ENCODE measurements at regions not wholly inside any gene's neighbourhood (a gene's known extent, or its start where the extent isn't known, plus 50 kb on each side); places are given as distances from the start of the nearest gene placed in this dataset.

DNA sequence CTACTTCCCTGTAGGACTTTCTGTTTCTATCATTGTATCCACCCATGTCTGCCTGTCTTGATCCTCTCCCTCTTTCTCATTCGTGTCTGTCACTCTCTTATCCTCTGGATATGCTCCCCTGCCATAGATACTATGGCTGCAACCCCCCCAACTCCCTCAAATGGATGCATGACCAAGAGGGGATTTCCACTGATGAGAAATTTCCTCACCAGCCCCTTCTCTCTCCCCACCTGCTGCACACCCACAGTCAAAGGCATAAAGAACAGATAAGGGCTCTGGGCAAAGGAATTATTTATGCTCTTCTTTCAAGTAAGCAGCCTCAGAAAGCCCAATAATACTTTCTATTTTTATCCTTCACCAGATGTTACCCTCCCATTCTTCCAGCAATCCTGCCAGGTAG is 121.3 kb downstream of the FOXI3 start:
- Histone ChIP-seq H4K5ac (ENCODE audit: low read depth, low read length) (no peak overlapping the region), H4K20me1 (ENCODE audit: insufficient read depth, low read length) (no peaks in the 10 kb centered on the region), H2BK120ac (ENCODE audit: low read depth, low read length) (no peak overlapping the region), H3K4me1 (ENCODE audit: control insufficient read depth, insufficient read depth, low read length) (no peaks in the 10 kb centered on the region), H2BK15ac (ENCODE audit: low read depth, low read length) (no peak overlapping the region), H2BK20ac (ENCODE audit: low read depth, low read length) (no peak overlapping the region), H3K4me2 (ENCODE audit: low read depth, low read length) (no peak overlapping the region), H3K14ac (replicated peaks; ENCODE audit: low read depth, low read length) (no peak overlapping the region), H3K23ac (ENCODE audit: low read depth, low read length) (no peak overlapping the region), H2BK5ac (ENCODE audit: low read depth, low read length, poor library complexity, severe bottlenecking) (no peak overlapping the region), H3K27me3 (ENCODE audit: control insufficient read depth, insufficient read depth, low read length) (no peaks in the 10 kb centered on the region), H3K4me3 (ENCODE audit: insufficient read depth, low read depth, low read length) (no peak overlapping the region), H4K8ac (ENCODE audit: low read depth in 2 of 2, low read length in 2 of 2) (no peak overlapping the region), H3K27ac (ENCODE audit: insufficient read depth, low read length) (no peak overlapping the region), H4K91ac (ENCODE audit: insufficient read depth, low read depth, low read length) (no peak overlapping the region), H2AK9ac (replicated peaks; ENCODE audit: low read depth, low read length, poor library complexity) (no peak overlapping the region), H3K18ac (ENCODE audit: low read depth, low read length) (no peak overlapping the region), H2AFZ (replicated peaks; ENCODE audit: low read length, poor library complexity) (no peak overlapping the region), H3K9me3 (ENCODE audit: control insufficient read depth, insufficient read depth, low read length) (no peaks in the 10 kb centered on the region), H3K9ac (ENCODE audit: low read depth, low read length) (no peak overlapping the region), H3K56ac (ENCODE audit: extremely low read depth, insufficient read depth, low read length) (no peak overlapping the region), H3K9me1 (ENCODE audit: insufficient read depth, low read length) (no peaks in the 10 kb centered on the region), H3K79me1 (ENCODE audit: low read depth in 1 of 2, low read length in 2 of 2) (no peaks in the 10 kb centered on the region), H2AK5ac (ENCODE audit: low read depth, low read length) (no peak overlapping the region), H3K36me3 (ENCODE audit: control insufficient read depth, insufficient read depth, low read length) (no peaks in the 10 kb centered on the region), H3K4ac (ENCODE audit: low read depth, low read length) (no peak overlapping the region)
- intact Hi-C loops (cut with micrococcal nuclease) = no loop called here
- dilution Hi-C loops (cut with HindIII; ENCODE audit: low sequenced_read_pairs, unreplicated experiment) = no loop called here
- ChIA-PET CTCF (no interaction called here), POLR2A (ENCODE audit: unreplicated experiment) (no interaction called here)
- no TSS peak for BruUV-seq (replicated peaks)
- DNase-seq (no peak), ATAC-seq (ENCODE audit: low read depth) (no peak)
- no peak for TF ChIP-seq CEBPB (IDR thresholded peaks at IDR 0.05; ENCODE audit: low read depth, low read length)
- TF ChIP-seq, protein P1, sequence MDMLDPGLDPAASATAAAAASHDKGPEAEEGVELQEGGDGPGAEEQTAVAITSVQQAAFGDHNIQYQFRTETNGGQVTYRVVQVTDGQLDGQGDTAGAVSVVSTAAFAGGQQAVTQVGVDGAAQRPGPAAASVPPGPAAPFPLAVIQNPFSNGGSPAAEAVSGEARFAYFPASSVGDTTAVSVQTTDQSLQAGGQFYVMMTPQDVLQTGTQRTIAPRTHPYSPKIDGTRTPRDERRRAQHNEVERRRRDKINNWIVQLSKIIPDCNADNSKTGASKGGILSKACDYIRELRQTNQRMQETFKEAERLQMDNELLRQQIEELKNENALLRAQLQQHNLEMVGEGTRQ (IDR thresholded peaks at IDR 0.05; ENCODE audit: low read depth, low read length) = no peak
- TF ChIP-seq RCOR1 (IDR thresholded peaks at IDR 0.05; ENCODE audit: insufficient replicate concordance, low read length) = no peak
- no peak for TF ChIP-seq SMC3 (IDR thresholded peaks at IDR 0.05; ENCODE audit: low read depth, low read length)
- TF ChIP-seq BHLHE40 (IDR thresholded peaks at IDR 0.05; ENCODE audit: low read depth, low read length) = no peak
- TF ChIP-seq RAD21 (IDR thresholded peaks at IDR 0.05; ENCODE audit: low read length) = no peak
- TF ChIP-seq MAFK (IDR thresholded peaks at IDR 0.05; ENCODE audit: low read depth, low read length) = no peak
- no peak for TF ChIP-seq MXI1 (IDR thresholded peaks at IDR 0.05; ENCODE audit: borderline replicate concordance, low read depth, low read length)
- no peak for TF ChIP-seq NFE2L2 (IDR thresholded peaks at IDR 0.05; ENCODE audit: low read depth, low read length)
- no peak for TF ChIP-seq POLR2A (IDR thresholded peaks at IDR 0.05; ENCODE audit: low read depth, low read length)
- TF ChIP-seq, protein P2, sequence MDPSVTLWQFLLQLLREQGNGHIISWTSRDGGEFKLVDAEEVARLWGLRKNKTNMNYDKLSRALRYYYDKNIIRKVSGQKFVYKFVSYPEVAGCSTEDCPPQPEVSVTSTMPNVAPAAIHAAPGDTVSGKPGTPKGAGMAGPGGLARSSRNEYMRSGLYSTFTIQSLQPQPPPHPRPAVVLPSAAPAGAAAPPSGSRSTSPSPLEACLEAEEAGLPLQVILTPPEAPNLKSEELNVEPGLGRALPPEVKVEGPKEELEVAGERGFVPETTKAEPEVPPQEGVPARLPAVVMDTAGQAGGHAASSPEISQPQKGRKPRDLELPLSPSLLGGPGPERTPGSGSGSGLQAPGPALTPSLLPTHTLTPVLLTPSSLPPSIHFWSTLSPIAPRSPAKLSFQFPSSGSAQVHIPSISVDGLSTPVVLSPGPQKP (IDR thresholded peaks at IDR 0.05; ENCODE audit: borderline replicate concordance, low read depth, low read length) = no peak
- no peak for TF ChIP-seq RFX5 (IDR thresholded peaks at IDR 0.05; ENCODE audit: low read depth, low read length)
- no peak for TF ChIP-seq MAZ (IDR thresholded peaks at IDR 0.05; ENCODE audit: borderline replicate concordance, low read depth, low read length)
- no peak for TF ChIP-seq FOS (IDR thresholded peaks at IDR 0.05; ENCODE audit: low read depth, low read length)
- WGBS, 2 experiments (ENCODE audit: extremely low coverage in 2 of 2, insufficient read length in 1 of 2) = 0% methylated on average over 1 of the region's 1 CpG; no CpG with 5 or more reads in 1 of the 2 experiments
- in situ Hi-C loops (cut with MboI; ENCODE audit: low sequenced_read_pairs) = no loop called here
